B cell (primary cell): ENCODE measurements at regions not wholly inside any gene's neighbourhood (a gene's known extent, or its start where the extent isn't known, plus 50 kb on each side); places are given as distances from the start of the nearest gene placed in this dataset.

Experiments used
- ATAC-seq: fragments of 200-7000 bp; cut with Tn5 transposase; one replicate; pipeline ENCODE4 v1.10.0; 2021; ENCODE audit warnings: low read depth, mild to moderate bottlenecking, moderate number of reproducible peaks, moderate library complexity
- CTCF ChIA-PET: fragments of 350-600 bp; sonication (Branson Sonifier 250); formaldehyde crosslinking; loops from one replicate; lab custom pipeline; 2021; ENCODE audit warnings: antibody characterized with exemption, inconsistent platforms; lab: Charles Lee
- POLR2A ChIA-PET: fragments of 350-600 bp; sonication (Branson Sonifier 250); formaldehyde crosslinking; loops from one replicate; lab custom pipeline; 2021; ENCODE audit warnings: antibody characterized with exemption; lab: Charles Lee
- DNase-seq: peaks from one replicate; pipeline ENCODE4 v3.0.0; 2013
- H2AFZ ChIP-seq: 2 replicates; pipeline ENCODE4 v1.6.1; 2012; ENCODE audit warnings: mild to moderate bottlenecking, low read depth, low read length; ENCODE audit not compliant: insufficient read depth, poor library complexity, severe bottlenecking
- H3K27ac ChIP-seq, 2 donors: 1 replicate in 1 of 2; 2 replicates in 1 of 2; pipeline ENCODE4 v1.5.1; 2012 to 2013; ENCODE audit warnings: low read length in 2 of 2, mild to moderate bottlenecking in 2 of 2, moderate library complexity in 1 of 2
- H3K27me3 ChIP-seq, 4 experiments: fragments of 200-600 bp in 1 of 4; sonication (generic) in 1 of 4; replicated peaks in 1 of 4; 1 replicate in 2 of 4; 2 replicates in 2 of 4; pipeline versions ENCODE4 v1.6.1 to v1.7.0; 2013 to 2016; ENCODE audit warnings: low read length in 3 of 4, mild to moderate bottlenecking in 2 of 4, mixed read lengths in 1 of 4, moderate library complexity in 1 of 4; ENCODE audit not compliant: insufficient read depth in 4 of 4, control insufficient read depth in 3 of 4; ENCODE audit errors: control extremely low read depth in 1 of 4
- H3K36me3 ChIP-seq, 2 experiments: replicated peaks in 1 of 2; 1 replicate in 1 of 2; 2 replicates in 1 of 2; pipeline versions ENCODE4 v1.6.1 to v1.7.1; 2013; ENCODE audit warnings: low read length in 1 of 2; ENCODE audit not compliant: insufficient read depth in 2 of 2, control insufficient read depth in 1 of 2; ENCODE audit errors: control extremely low read depth in 1 of 2, extremely low read depth in 1 of 2
- H3K4me1 ChIP-seq, 2 donors: fragments of 200-600 bp in 1 of 2; sonication (generic) in 1 of 2; 1 replicate in 1 of 2; 2 replicates in 1 of 2; pipeline versions ENCODE4 v1.5.1 to v1.6.1; 2013 to 2017; ENCODE audit warnings: low read length in 2 of 2; ENCODE audit not compliant: control insufficient read depth in 2 of 2, insufficient read depth in 2 of 2
- H3K4me2 ChIP-seq: replicated peaks from 2 replicates; pipeline ENCODE3; 2012; ENCODE audit warnings: mild to moderate bottlenecking, low read depth, low read length; ENCODE audit not compliant: poor library complexity, severe bottlenecking
- H3K4me3 ChIP-seq, 5 experiments: fragments of 200-600 bp in 1 of 5; sonication (generic) in 1 of 5; 1 replicate in 3 of 5; 2 replicates in 2 of 5; pipeline versions ENCODE4 v1.5.1 to v1.7.0; 2011 to 2016; ENCODE audit warnings: low read length in 4 of 5, mild to moderate bottlenecking in 4 of 5, low read depth in 2 of 5, control low read depth in 1 of 5, moderate library complexity in 1 of 5; ENCODE audit not compliant: insufficient read depth in 1 of 5; ENCODE audit errors: control extremely low read depth in 1 of 5, extremely low read depth in 1 of 5
- H3K79me2 ChIP-seq: fragments of 200-600 bp; sonication (generic); one replicate; pipeline ENCODE4 v1.6.0; 2016; ENCODE audit warnings: low read length; ENCODE audit not compliant: control insufficient read depth, insufficient read depth
- H3K9ac ChIP-seq: fragments of 200-600 bp; sonication (generic); 2 replicates; pipeline ENCODE4 v1.6.1; 2017; ENCODE audit warnings: mild to moderate bottlenecking, low read length, moderate library complexity
- H3K9me3 ChIP-seq, 3 donors: one replicate each; pipeline versions ENCODE4 v1.6.1 to v1.7.1; 2013; ENCODE audit warnings: low read length in 2 of 3; ENCODE audit not compliant: control insufficient read depth in 2 of 3, insufficient read depth in 1 of 3; ENCODE audit errors: control extremely low read depth in 1 of 3
- H4K20me1 ChIP-seq: 2 replicates; pipeline ENCODE4 v1.6.0; 2012; ENCODE audit warnings: mild to moderate bottlenecking, low read length; ENCODE audit not compliant: insufficient read depth, control insufficient read depth, poor library complexity, severe bottlenecking
- H3K27ac Mint-ChIP-seq: one replicate; pipeline ENCODE4 v1.8.0; 2021; ENCODE audit warnings: mixed read lengths
- H3K27me3 Mint-ChIP-seq: one replicate; pipeline ENCODE4 v1.8.0; 2021; ENCODE audit warnings: mixed read lengths
- H3K4me1 Mint-ChIP-seq: one replicate; pipeline ENCODE4 v1.8.0; 2021; ENCODE audit warnings: mixed read lengths
- H3K4me3 Mint-ChIP-seq: one replicate; pipeline ENCODE4 v1.8.0; 2021; ENCODE audit warnings: mixed read lengths
- H3K9me3 Mint-ChIP-seq: one replicate; pipeline ENCODE4 v1.8.0; 2022; ENCODE audit warnings: mixed read lengths; ENCODE audit not compliant: insufficient read depth
- EZH2 ChIP-seq: IDR thresholded peaks from 2 replicates; pipeline ENCODE4 v1.6.1; 2012; ENCODE audit warnings: borderline replicate concordance, low read depth, mild to moderate bottlenecking, moderate library complexity, low read length; ENCODE audit not compliant: insufficient read depth, poor library complexity, severe bottlenecking
- intact Hi-C: fragments of 100-400 bp; cut with micrococcal nuclease; formaldehyde crosslinking; loops from one replicate; pipeline ENCODE4 v1.10.0; 2022
- TF ChIP-seq, protein P1 (sequence below): fragments of 200-600 bp; IDR thresholded peaks from one replicate; pipeline ENCODE4 v1.8.0; 2022; ENCODE audit warnings: antibody characterized with exemption, mild to moderate bottlenecking

DNA sequence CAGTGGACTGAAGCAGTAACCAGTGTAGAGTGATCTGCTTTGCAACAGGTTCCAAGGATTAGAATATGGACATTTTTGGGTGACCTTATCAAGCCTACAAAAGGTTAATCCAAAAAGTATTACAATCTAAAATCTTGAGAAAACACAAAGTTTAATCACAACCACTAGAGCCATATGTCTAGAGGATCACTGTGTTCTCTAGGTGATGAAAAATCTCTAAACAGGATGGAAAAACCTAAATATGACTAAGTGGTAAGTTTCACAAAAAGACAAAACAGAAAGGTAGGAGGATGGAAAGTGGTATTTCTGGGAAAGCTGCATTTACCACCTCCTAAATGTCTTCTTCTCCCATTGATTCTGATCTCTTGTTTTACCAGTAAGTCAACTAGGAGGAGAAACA lies 411.1 kb upstream of the CXADR start:
- no peak for ATAC-seq
- H2AFZ ChIP-seq: no peak overlapping the region
- H3K79me2 ChIP-seq: no peaks in the 10 kb centered on the region
- TF ChIP-seq EZH2: no peak
- TF ChIP-seq, protein P1, sequence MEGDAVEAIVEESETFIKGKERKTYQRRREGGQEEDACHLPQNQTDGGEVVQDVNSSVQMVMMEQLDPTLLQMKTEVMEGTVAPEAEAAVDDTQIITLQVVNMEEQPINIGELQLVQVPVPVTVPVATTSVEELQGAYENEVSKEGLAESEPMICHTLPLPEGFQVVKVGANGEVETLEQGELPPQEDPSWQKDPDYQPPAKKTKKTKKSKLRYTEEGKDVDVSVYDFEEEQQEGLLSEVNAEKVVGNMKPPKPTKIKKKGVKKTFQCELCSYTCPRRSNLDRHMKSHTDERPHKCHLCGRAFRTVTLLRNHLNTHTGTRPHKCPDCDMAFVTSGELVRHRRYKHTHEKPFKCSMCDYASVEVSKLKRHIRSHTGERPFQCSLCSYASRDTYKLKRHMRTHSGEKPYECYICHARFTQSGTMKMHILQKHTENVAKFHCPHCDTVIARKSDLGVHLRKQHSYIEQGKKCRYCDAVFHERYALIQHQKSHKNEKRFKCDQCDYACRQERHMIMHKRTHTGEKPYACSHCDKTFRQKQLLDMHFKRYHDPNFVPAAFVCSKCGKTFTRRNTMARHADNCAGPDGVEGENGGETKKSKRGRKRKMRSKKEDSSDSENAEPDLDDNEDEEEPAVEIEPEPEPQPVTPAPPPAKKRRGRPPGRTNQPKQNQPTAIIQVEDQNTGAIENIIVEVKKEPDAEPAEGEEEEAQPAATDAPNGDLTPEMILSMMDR: no peak
- no peak overlapping the region for H3K4me2 ChIP-seq
- no peaks in the 10 kb centered on the region for H3K4me1 ChIP-seq
- intact Hi-C loops: no loop called here
- no peak overlapping the region for H3K27ac ChIP-seq
- Mint-ChIP-seq H3K27me3 (no peaks in the 10 kb centered on the region), H3K27ac (no peak overlapping the region), H3K4me1 (no peaks in the 10 kb centered on the region), H3K4me3 (no peak overlapping the region), H3K9me3 (peaks cover 4% of the 10 kb centered on the region)
- H4K20me1 ChIP-seq: no peaks in the 10 kb centered on the region
- H3K36me3 ChIP-seq: no peaks in the 10 kb centered on the region
- DNase-seq: no peak
- ChIA-PET CTCF (no interaction called here), POLR2A (no interaction called here)
- peaks cover 2 to 15% (median 7%) of the 10 kb centered on the region in 3 donors for H3K9me3 ChIP-seq
- H3K4me3 ChIP-seq: no peak overlapping the region
- H3K27me3 ChIP-seq: no peaks in the 10 kb centered on the region
- H3K9ac ChIP-seq: no peak overlapping the region

DNA sequence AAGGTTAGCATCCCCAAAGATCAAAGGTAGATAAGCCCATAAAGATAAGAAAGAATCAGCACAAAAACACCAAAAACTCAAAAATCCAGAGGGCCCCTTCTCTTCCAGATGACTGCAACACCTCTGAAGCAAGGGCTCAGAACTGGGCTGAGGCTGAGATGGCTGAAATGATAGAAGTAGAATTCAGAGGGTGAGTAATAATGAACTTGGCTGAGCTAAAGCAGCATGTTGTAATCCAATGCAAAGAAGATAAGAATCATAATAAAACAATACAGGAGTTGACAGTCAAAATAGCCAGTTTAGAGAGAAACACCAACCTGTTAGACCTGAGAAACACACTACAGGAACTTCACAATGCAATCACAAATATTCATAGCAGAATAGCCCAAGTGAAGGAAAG lies 406.9 kb upstream of the CXADR start:
- Histone ChIP-seq H2AFZ (no peak overlapping the region), H3K27ac (no peak overlapping the region), H3K4me2 (no peak overlapping the region), H3K9ac (no peak overlapping the region), H3K9me3 (peaks cover 2 to 21% (median 7%) of the 10 kb centered on the region in 3 donors), H3K4me1 (no peaks in the 10 kb centered on the region), H3K4me3 (no peak overlapping the region), H4K20me1 (no peaks in the 10 kb centered on the region), H3K79me2 (no peaks in the 10 kb centered on the region), H3K27me3 (no peaks in the 10 kb centered on the region), H3K36me3 (no peaks in the 10 kb centered on the region)
- H3K27ac Mint-ChIP-seq: no peak overlapping the region
- H3K9me3 Mint-ChIP-seq: peaks cover 5% of the 10 kb centered on the region
- ChIA-PET POLR2A (no interaction called here), CTCF (no interaction called here)
- TF ChIP-seq EZH2: no peak
- TF ChIP-seq, protein P1: no peak
- intact Hi-C loops: no loop called here
- no peak for DNase-seq
- no peak for ATAC-seq
- H3K4me3 Mint-ChIP-seq: no peak overlapping the region
- no peaks in the 10 kb centered on the region for H3K27me3 Mint-ChIP-seq
- no peaks in the 10 kb centered on the region for H3K4me1 Mint-ChIP-seq
